ENCODE measurements at regions not wholly inside any gene's neighbourhood (a gene's known extent, or its start where the extent isn't known, plus 50 kb on each side); places are given as distances from the start of the nearest gene placed in this dataset.

DNA sequence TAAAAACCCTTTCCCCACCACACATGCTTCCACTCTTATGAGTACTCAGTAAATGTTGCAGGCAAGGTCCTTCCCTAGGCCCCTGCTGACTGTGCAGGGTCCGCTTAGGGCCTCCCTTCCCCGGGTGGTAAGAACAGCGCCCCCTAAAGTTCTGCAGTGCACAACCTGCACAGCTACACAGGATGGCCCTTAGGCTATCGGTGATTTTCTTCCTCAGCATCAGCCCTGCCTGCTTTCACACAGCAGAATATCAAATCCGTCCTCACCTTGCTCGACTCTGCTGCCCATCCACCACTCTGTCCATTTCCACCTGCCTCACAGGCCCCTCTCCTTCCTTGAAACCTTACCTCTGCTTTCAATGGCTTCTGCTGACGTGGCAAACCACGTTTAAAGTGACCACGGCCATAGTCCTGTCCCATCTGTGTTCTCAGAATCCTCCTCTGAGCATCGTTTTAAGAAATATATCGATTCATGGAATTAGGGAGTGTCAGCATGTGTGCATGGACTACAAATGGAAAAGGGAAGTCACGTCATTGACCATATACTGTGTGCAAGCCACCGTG, 51.4 kb upstream of the TMEM132E start:
- no peak for DNase-seq

GRCh38 chr17:34527136-34527907, 52.1 kb upstream of the TMEM132E start:
- DNase-seq = no peak

GRCh38 chr17:34525651-34526050, 53.7 kb upstream of the TMEM132E start:
- DNase-seq = no peak

- DNase-seq = no peak
Observed at GRCh38 chr17:34521955-34522354, 57.4 kb upstream of the TMEM132E start.

DNA sequence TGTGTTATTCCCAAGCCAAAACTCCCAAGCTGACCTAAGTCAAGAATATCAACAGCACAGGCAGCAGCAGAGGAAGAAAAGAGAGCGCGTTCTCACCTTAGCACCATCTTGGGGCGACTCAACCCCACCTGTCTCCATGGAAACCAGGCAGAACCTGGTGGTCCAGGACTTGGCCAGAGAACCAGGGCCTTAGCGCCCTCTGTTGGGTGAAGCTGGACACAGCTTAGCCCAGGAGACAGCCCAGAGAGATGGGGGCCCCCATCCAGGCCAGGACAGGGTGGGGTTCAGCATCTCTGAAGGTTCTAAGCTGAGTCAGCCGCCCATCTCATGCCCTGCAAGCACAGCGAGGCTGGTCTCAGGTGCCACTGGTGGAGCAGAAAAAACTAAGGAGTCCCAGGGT, 60.1 kb upstream of the TMEM132E start:
- no peak for DNase-seq

- no peak for DNase-seq
Observed at GRCh38 chr17:34517406-34517805, 62.0 kb upstream of the TMEM132E start.

DNA sequence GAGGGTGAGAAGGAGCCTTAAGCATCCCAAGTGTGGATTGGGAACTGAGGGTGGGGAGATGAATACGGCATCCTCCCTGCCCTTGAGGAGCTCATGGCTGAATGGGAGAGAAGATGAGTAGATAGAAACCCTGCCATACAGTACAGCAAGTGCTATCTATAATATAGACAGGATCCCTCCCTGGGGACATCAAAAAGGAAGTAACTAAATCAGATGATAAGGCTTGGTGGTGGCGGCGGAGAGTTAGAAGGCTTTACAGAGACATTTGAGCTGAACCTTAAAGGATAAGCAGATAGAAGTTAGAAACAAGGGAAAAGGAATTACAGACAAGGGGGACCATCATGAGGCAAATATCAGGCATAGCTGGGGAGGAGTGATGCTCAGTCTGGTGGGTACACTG, 67.5 kb upstream of the TMEM132E start:
- no peak for DNase-seq

DNA sequence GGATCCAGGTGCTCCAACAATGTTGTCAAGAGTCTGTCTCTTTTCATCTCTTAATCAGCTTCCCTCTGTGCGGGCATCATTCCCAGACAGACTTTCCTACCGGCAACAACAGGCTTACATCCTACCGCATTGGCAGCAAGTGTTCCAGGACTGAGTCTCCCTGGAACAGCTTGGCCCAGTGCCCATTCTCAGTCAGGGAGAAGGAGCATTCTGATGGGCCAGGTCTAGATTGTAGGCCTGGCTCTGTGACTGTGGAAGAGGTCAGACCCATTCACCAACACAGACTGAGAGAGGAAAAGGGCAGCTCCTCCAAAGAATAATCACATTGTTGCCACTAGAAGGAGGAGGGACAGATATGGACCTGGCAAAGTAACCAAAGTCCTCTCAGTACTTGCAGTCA, 68.1 kb upstream of the TMEM132E start:
- no peak for DNase-seq

DNA sequence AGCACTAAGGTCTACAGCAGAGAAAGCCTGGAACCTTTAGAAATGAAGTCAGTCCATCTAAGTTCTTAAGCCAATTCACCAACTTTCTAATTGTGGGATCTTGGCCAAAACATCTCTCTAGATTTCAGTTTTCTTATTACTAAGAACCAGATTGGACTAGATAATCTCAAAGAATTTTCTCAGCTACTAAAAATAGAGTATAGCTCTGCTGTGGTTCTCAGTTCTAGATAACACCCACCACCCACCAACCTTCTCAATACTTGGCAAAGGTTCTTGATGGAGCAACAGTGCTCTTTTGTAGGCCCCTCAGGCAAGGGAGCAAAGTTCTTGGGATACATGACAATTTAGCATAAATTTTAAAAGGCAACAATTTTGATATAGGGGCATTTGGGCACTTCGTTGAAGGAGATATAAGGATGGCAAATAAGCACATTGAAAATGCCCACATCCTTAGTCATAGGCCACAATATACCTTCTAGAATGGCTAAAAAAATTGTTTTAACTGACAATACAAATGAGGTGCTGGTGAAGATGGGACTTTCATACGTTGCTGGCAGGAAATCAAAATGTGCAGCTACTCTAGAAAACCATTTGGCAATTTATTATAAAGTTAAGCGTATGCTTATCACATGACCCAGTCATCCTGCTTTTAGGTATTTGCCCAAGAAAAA, 74.4 kb upstream of the TMEM132E start:
- DNase-seq = no peak

- DNase-seq = no peak
Observed at GRCh38 chr17:34503528-34504195, 75.7 kb upstream of the TMEM132E start.

- no peak for DNase-seq
Observed at GRCh38 chr17:34502426-34502825, 77.0 kb upstream of the TMEM132E start.

- DNase-seq = no peak
Observed at GRCh38 chr17:34499576-34499975, 79.8 kb upstream of the TMEM132E start.

DNA sequence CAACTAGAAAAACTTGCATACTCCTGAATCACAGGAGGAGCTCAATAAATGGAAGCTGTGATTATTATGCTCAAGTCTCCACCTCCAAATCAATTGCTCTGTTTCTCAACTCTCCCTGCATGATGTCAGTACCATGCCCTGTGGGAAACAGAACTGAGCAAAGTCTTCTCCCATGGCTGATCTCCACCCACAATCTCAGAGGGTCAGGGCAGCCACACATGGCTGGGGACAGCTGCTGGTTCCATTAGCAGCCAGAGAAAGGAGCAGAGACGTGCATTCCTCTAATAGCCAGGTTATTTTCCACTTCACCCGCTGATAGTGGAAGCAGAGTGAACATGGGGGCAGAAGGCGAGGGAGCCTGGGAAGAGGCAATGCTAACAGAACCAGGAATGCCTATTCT, 85.5 kb upstream of the TMEM132E start:
- no peak for DNase-seq

- no peak for DNase-seq
Observed at GRCh38 chr17:34487626-34488025, 91.8 kb upstream of the TMEM132E start.

GRCh38 chr17:34486761-34487160, 92.6 kb upstream of the TMEM132E start:
- DNase-seq = no peak

DNA sequence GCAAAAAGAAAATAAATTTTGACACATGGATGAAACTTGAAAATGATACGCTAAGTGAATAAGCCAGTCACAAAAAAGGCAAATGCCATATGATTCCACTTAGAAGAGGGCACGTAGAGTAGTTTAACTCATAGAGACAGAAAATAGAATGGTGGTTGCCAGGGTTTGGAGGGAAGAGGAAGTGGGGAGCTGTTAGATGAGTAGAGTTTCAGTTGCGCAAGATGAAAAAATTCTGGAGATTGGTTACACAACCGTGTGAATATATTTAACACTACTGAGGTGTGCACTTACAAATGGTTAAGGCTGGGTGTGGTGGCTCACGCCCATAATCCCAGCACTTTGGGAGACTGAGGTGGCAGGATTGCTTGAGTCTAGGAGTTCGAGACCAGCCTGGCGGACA, 93.4 kb upstream of the TMEM132E start:
- DNase-seq = no peak

GRCh38 chr17:34484193-34484733, 95.1 kb upstream of the TMEM132E start:
- no peak for DNase-seq

DNA sequence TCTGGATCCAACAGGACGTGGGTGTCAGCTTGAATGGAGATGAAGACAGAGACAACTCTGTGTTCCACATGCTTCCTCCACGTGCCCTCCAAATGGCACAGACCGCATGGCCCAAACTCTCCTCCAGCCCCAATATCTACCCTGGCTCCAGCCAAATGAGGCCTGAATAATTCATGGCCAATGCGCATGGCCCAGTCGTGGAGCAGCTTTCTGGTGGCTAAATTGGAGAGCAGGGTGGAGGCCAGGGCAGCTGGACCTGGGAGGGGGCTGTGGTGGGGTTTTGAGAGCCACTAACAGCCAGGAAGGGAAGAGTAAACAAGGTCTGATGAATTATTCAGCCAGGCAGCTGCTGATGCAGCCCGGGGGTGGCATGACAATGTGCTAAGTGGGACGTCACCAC, 96.7 kb upstream of the TMEM132E start:
- DNase-seq = no peak

DNA sequence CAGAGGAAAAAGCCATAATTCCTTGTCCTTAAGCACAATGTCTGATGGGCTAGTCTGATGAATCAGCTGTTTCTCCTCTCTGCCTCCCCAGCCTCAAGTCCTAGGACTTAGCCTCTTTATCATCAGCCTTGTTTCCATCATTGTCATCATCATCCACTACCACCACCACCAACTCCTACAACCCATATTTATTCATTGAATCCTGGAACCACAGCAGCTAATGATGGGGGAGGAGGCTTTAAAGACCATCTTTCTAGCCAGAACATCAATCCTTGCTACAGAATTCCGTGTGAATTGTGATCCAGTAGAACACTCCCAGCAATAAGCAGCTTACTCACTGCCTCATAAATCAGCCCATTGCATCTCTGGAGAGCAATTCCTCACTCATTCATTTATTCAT, 97.6 kb upstream of the TMEM132E start:
- DNase-seq = no peak

DNA sequence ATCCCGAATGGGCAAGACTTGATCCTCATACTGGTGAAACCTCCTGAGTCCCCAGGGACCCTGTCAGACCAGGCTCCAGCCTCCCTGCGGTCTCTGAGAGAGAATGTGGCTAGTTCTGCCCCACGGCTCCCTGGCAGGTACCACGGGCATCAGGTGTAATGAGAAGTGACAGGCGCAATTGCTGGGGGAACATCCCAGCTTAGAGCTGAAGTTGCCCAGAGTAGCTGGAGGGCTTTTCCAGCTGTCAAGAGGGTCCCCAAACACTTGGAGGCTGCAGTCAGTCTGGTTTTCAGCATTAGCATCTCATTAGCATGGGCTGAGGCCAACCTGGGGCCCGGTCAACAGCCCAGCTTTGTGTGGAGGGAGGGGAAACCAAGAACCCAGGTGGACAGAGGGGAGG, 100.0 kb upstream of the TMEM132E start:
- DNase-seq = no peak

DNA sequence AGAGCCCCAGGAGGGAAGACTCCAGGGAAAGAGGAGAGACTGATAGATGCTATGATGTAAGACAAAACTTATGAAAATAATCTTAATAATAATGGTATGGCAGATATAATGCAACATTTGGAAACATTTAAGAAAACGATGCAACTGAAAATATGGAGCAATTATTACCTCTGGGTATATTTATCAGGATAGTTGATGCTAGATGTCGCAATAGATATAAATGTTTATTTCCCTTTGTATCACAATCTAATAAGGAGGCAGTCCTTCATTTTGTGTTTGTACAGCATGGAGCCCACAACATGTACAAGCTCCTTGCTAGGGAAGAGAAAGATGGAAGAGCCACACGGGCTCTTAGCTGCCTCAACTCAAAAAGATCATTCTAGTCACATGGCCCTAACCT, 101.1 kb upstream of the TMEM132E start:
- no peak for DNase-seq

DNA sequence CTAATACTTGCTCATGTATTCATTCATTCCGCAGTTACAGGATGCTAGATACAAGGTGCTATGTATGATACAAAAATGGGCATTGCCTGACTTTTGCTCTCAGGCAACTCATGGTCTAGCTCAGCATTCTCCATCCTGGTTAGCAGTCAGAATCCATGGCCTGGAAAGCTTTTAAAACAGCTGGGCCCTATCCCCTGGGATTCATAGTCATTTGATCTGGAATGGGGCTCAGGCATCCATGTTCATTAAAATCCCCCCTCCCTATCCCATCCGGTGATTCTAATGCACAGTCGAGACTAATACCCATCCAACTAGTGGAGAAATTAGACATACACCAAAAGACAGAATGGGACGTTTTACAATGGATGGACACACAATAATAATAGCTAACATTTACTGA, 104.1 kb upstream of the TMEM132E start:
- no peak for DNase-seq

DNA sequence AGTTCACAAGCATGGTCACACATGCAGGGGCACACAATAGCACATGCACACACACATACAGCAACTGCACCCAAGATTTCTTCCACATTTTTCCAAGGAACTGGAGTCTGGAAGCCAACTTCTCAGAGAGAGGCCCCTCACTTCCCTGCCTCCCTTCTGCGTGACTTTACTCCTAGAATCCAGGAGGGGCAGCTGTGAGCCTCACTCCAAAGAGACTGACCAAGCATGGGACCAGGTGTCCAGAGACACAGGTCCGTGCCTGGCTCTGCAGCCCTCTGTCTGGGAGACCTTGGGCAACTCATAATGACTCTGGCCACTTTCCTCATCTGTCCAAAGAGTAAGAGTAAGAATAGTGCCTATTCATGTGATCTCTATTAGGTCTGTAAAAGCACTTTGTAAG, 104.7 kb upstream of the TMEM132E start:
- no peak for DNase-seq

DNA sequence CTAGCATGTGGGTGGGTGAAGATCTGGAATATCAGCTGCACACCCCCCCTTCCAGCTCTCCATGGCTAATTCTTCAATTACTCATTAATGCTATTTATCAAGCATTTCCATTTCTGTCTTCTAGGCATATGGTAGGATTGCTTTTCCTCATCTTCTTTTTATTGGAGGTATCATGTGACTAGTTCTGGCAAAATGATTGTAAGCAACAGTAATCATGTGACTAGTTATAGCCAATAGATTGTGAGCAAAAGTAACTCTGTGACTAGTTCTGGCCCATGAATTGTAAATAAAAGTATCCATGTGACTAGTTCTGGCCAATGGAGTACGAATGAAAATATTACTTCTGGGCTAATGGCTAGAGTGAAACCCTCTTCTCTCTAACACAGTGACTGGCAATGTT, 107.0 kb upstream of the TMEM132E start:
- no peak for DNase-seq
